ENCODE measurements at regions not wholly inside any gene's neighbourhood (a gene's known extent, or its start where the extent isn't known, plus 50 kb on each side); places are given as distances from the start of the nearest gene placed in this dataset.

DNA sequence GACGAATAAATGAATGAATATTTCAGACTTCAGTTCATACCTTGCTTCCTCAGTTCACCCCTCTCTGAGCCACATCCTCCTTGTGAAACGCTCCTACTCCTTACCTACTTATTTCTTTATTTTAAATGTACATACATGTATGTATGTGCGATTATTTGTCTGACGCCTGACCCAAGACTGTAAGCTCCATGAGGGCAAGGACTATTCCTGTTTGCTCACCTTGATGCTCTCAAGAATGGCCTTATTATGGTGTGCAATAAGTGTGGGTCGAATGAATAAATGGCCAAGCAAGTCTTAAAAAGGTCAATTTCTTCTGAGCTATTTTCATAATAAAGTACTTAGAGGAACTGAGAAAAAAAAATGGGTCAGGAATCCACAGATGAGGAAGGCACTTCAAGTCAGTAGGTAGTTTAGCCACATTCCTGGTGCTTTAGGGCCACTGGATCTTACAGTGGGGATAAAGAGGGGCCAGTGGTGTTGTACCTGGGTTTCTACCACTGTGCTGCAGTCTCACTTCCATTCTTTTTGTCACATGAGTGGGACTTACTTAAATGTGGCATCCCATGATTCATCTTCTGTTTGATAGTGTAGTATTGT, 74.7 kb downstream of the SDC1 start:
- DNase-seq (ENCODE audit: extremely low read depth in 1 of 11, low read depth in 9 of 11, low spot score in 4 of 11): no peak

DNA sequence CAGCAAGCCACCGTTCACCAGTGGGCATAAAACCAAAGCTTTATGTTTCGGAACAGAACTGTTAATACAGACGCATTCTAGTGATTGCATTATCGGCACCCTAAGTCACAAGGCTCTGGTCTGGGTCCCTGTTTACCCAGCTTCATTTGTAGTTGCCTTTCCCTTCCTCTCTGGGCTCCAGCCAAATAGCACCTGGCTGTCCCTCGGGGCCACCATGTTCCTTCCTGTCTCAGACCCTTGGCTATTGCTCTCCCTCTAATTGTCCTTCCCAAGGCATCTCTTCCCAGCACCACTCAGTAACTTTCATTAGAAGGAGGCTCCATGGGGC, 75.3 kb downstream of the SDC1 start:
- no peak for DNase-seq (ENCODE audit: extremely low read depth in 1 of 11, low read depth in 9 of 11, low spot score in 4 of 11)

GRCh38 chr2:20148923-20149702, 75.8 kb downstream of the SDC1 start:
- DNase-seq (ENCODE audit: extremely low read depth in 1 of 11, low read depth in 9 of 11, low spot score in 4 of 11): peak in 2 of 11 donors; percentile 62

GRCh38 chr2:20148426-20148922, 76.5 kb downstream of the SDC1 start:
- no peak for DNase-seq (ENCODE audit: extremely low read depth in 1 of 11, low read depth in 9 of 11, low spot score in 4 of 11)

DNA sequence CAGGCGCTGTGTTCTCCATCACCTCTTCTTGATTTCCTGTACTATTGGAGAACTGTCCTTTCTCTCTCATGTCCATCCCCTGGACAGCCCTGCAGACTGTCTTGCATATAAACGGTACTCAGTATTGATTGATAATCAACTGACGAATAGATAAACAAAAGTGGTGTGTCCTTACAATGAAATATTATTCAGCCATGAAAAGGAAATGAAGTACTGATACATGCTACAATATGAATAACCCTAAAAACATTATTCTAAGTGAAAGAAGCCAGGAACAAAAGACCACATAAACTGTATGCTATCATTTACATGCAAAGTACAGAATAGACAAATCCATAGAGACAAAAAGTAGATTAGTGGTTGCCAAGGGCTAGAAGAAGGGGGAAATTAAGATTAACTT, 77.6 kb downstream of the SDC1 start:
- DNase-seq (ENCODE audit: extremely low read depth in 1 of 11, low read depth in 9 of 11, low spot score in 4 of 11): no peak

GRCh38 chr2:20146401-20146800, 78.5 kb downstream of the SDC1 start:
- no peak for DNase-seq (ENCODE audit: extremely low read depth in 1 of 11, low read depth in 9 of 11, low spot score in 4 of 11)

DNA sequence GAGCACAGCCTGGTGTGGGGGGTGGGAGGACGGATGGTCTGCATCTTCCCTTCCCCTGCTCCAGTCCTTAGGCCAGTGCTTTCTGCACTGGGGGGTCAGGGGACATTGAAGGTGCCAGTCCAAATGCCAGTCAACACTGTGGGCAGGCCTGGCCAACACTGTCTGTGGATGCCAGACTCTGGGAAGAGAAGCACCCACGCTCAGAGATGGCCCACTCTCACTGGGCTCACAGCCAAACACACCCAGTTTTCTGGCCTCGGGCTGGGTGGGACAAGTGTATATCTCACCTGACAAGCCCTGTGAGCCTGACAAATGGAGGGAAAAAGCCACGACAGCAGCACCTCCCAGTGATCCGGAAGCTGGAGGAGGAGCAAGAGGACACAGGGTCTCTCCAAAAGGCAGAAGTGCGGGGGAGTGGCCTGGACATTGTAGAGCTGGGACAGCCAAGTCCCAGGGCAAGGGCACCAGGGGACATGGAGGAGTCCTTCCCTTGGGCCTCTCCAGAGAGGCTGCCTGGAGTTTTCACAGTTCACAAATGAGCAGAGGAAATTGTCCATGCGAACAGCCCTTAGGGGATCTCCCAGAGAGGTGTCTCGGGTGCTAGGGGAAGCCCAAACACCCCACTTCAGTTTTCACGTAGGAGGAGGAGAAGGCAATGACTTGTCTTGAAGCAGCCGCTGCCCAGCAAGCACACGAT, 79.3 kb downstream of the SDC1 start:
- DNase-seq (ENCODE audit: extremely low read depth in 1 of 11, low read depth in 9 of 11, low spot score in 4 of 11): peak in 2 of 11 donors; percentile 37 to 55

DNA sequence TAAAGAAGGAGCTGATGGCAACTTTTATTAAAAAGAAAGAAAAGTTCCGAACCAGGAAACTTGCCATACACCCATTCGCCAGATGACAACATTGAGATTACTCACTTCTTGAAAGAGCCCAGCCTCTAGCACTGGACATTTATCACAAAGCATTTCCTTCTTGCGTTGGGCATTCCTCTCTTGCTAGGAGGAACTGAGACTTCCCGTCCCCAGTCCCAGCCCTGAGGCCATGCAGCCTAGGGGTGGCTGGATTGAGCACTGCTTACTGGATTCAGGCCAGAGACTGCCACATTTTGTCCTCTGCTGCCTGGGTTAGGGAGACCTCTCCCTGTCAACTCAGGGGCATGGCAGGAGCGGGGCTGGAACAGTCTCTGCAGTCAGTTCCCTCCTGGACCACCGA, 80.1 kb downstream of the SDC1 start:
- no peak for DNase-seq (ENCODE audit: extremely low read depth in 1 of 11, low read depth in 9 of 11, low spot score in 4 of 11)

GRCh38 chr2:20144196-20144595, 80.7 kb downstream of the SDC1 start:
- DNase-seq (ENCODE audit: extremely low read depth in 1 of 11, low read depth in 9 of 11, low spot score in 4 of 11): no peak

GRCh38 chr2:20143263-20143662, 81.7 kb downstream of the SDC1 start:
- DNase-seq (ENCODE audit: extremely low read depth in 1 of 11, low read depth in 9 of 11, low spot score in 4 of 11): no peak

DNA sequence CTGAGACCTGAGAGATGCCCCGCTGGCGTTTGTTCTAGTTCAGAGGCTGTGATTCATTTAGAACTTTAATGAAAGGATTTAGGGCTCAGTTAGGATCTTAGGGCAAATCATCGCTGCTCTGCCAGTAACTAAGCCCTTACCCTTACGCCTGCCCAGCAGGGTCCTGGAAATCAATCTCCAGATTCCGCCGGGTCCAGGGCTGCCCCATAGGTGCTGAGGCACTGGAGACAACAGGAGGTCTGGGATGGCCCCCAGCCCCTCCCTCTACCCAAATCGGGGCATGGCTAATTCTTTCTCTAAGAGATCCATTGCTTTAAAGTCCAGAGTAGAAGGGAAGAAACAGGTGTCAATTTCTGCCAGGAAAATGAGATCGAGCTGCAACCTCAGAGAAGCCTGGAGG, 83.1 kb downstream of the SDC1 start:
- no peak for DNase-seq (ENCODE audit: extremely low read depth in 1 of 11, low read depth in 9 of 11, low spot score in 4 of 11)

DNA sequence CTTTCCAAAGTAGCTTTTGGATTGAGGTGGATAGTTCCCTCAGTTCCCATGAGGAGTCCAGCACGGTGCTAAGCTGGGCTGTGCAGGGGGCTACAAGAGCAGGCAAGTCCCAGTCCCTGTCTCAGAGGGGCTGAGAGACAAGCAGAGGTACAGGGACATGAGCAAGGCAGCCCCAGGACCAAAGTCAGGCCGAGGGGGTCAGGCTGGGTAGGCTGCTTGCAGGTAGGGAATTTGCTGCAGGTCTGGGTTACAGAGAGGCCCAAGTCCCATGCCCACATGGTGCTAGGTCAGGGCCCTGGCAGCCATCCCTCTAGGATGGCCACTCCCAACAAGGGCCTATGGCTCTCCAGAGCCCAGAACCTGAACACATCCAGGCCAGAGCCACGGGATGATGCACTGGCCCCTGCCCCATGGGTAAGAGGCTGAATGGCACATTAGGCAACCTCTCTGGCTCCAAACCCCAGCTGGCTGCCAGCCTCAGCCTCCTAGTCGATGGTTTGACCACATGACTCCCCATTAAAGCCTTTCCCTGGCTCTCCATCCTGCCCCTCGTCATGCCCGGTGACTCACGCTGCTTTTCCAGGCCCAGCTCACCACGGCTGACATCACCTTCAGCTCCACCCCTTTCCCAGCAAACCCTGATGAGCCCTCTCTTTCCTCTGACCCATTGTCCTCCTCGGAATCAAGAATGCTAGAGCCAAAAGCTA, 83.7 kb downstream of the SDC1 start:
- no peak for DNase-seq (ENCODE audit: extremely low read depth in 1 of 11, low read depth in 9 of 11, low spot score in 4 of 11)

DNA sequence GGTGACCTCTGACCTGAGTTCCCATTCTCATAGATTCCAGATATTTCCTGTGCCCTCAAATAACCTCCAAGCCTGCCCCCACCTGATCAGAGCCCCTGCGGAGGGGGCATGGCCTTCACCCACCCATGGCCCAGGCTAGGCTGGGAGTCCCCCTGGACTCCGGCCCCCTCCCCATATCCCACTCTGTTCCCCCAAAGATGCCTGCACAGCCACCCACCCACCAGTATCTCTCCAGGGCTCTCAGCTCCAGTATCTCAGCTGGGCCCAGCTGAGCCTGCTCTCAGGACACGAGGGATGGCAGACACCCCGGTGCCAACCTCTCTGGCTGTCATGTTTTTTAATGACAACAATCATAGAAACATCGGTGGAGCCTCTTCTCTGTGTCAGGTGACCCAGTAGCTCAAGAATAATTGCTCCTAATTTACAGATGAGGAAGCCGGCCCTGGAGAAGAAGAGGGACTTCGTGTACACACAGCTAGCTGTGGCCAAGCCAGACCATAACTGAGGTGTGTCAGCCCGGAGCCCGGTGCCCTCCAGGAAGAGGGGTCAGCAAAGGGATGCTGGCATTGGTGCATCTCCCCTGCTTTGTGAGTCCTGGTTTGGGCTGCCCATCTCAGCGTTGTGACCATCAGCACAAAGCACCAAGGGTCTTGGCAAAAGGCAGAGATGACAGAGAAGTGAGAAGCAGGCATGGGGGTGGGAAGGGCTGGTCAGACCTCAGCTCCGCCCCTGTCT, 84.4 kb downstream of the SDC1 start:
- no peak for DNase-seq (ENCODE audit: extremely low read depth in 1 of 11, low read depth in 9 of 11, low spot score in 4 of 11)

DNA sequence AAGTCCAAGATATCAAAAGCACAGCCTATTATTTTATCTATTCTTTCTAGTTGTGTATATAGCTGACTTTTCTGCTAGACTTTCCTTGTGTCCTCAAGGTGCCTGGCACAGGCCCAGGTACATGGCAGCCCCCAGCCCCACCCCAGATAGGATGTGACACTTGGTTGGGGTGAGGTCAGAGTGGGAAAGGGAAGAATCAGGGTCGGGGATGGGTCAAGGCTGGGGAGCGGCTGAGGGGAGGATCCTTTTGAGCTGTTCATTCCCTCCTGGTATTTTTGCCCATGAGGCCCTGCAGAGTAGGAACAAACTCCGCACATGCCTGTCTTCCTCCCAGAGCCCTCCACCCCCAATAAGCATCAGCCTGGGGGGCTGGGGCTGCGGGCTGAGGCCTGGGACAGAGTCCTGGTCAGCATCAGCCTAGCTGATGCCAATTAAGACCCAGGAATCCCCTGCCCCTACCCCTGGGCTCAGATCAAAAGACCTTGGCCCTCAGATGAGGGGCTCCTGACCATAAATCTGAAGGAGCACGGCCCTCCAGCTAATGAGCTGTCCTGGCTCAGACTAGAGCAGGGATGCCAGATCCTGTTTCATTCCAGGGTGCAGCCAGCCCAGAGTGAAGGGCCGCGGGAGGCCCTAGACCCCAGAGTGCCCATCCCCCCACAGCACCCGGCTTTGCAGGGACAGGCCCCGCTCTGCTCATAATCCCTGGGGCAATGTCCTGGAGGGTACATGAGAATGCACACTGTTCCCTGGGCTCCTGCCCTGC, 85.3 kb downstream of the SDC1 start:
- DNase-seq (ENCODE audit: extremely low read depth in 1 of 11, low read depth in 9 of 11, low spot score in 4 of 11): no peak

- no peak for DNase-seq (ENCODE audit: extremely low read depth in 1 of 11, low read depth in 9 of 11, low spot score in 4 of 11)
These were observed 86.2 kb downstream of the SDC1 start for GRCh38 chr2:20138696-20139095.

DNA sequence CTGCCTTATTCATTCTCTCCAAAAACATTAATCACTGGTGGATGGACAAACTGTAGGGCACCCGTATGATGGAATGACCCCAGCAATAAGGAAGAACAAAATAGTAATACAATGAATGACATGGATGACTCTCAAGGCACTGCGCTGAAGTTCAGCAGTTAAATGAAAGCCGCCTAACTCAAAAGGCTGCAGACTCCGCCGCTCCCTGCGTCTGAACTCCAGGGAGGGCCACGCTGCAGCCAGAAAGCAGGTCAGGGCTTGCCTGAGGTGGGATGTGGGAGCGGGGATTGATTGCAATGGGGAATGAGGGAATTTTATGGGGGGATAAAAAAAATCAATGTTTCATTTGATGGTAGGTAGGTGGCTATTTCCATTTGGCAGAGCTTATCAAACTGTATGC, 86.5 kb upstream of the LAPTM4A start:
- DNase-seq (ENCODE audit: extremely low read depth in 1 of 11, low read depth in 9 of 11, low spot score in 4 of 11): no peak

DNA sequence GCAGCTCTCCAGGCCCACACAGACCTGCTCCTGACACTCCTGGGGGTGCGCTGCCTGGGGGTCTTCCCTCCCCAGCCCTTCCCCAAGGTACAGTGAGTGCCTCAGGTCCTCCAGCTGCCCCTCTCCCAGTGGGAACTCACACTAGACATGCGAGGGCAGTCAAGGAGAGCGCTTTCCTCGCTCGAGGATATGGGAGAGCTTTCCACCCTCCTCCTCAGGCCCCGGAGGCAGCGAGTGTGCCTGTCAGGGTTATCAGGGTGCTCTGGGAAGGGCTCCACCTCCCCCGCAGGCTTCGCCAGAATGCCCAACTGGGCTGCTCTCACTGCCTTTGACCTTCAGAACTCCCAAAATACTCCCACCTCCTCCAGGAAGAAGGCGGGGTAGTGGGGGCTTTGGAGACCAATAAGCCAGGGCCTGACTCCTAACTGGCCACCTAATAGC, 85.7 kb upstream of the LAPTM4A start:
- peak in 2 of 11 donors; percentile 36 to 38 for DNase-seq (ENCODE audit: extremely low read depth in 1 of 11, low read depth in 9 of 11, low spot score in 4 of 11)

GRCh38 chr2:20136149-20136548, 84.7 kb upstream of the LAPTM4A start:
- no peak for DNase-seq (ENCODE audit: extremely low read depth in 1 of 11, low read depth in 9 of 11, low spot score in 4 of 11)

Data from renal cortex interstitium (tissue), 11 donors.